SK-N-DZ (cell line): ENCODE measurements at regions not wholly inside any gene's neighbourhood (a gene's known extent, or its start where the extent isn't known, plus 50 kb on each side); places are given as distances from the start of the nearest gene placed in this dataset.

Experiments
- DNase-seq: peaks from one replicate; pipeline ENCODE4 v3.0.0-alpha.2; 2015; ENCODE audit warnings: low spot score

GRCh38 chr18:40470723-40471122 is 1484.3 kb upstream of the PIK3C3 start:
- peak; percentile 77 for DNase-seq

GRCh38 chr18:40469851-40470250 is 1485.2 kb upstream of the PIK3C3 start:
- no peak for DNase-seq

GRCh38 chr18:40469316-40469715 is 1485.7 kb upstream of the PIK3C3 start:
- DNase-seq = no peak

GRCh38 chr18:40464032-40464431 is 1491.0 kb upstream of the PIK3C3 start:
- no peak for DNase-seq

- no peak for DNase-seq
Measured at GRCh38 chr18:40453903-40454302, 1501.1 kb upstream of the PIK3C3 start.

GRCh38 chr18:40452599-40452998 is 1502.4 kb upstream of the PIK3C3 start:
- no peak for DNase-seq

GRCh38 chr18:40450751-40451150 is 1504.3 kb upstream of the PIK3C3 start:
- no peak for DNase-seq

GRCh38 chr18:40447820-40448219 is 1507.2 kb upstream of the PIK3C3 start:
- DNase-seq = no peak

GRCh38 chr18:40440088-40440487 is 1514.9 kb upstream of the PIK3C3 start:
- DNase-seq = no peak

GRCh38 chr18:40437517-40437916 is 1517.5 kb upstream of the PIK3C3 start:
- no peak for DNase-seq

- no peak for DNase-seq
Measured at GRCh38 chr18:40431071-40431985, 1523.7 kb upstream of the PIK3C3 start.

- DNase-seq = no peak
Measured at GRCh38 chr18:40423291-40423690, 1531.7 kb upstream of the PIK3C3 start.

- DNase-seq = no peak
Measured at GRCh38 chr18:40420675-40421074, 1534.4 kb upstream of the PIK3C3 start.

GRCh38 chr18:40417501-40417900 is 1537.5 kb upstream of the PIK3C3 start:
- DNase-seq = no peak

GRCh38 chr18:40415821-40416220 is 1539.2 kb upstream of the PIK3C3 start:
- no peak for DNase-seq

GRCh38 chr18:40415176-40415791 is 1539.8 kb upstream of the PIK3C3 start:
- no peak for DNase-seq

- DNase-seq = peak; percentile 61
Measured at GRCh38 chr18:40414155-40414754, 1540.8 kb upstream of the PIK3C3 start.

- peak; percentile 69 for DNase-seq
Measured at GRCh38 chr18:40413160-40413559, 1541.9 kb upstream of the PIK3C3 start.

- no peak for DNase-seq
Measured at GRCh38 chr18:40412410-40412809, 1542.6 kb upstream of the PIK3C3 start.

GRCh38 chr18:40407909-40408308 is 1547.1 kb upstream of the PIK3C3 start:
- no peak for DNase-seq

- no peak for DNase-seq
Measured at GRCh38 chr18:40404284-40404683, 1550.8 kb upstream of the PIK3C3 start.

- no peak for DNase-seq
Measured at GRCh38 chr18:40402052-40402451, 1553.0 kb upstream of the PIK3C3 start.

- DNase-seq = no peak
Measured at GRCh38 chr18:40388121-40388520, 1566.9 kb upstream of the PIK3C3 start.
